ENCODE measurements at regions not wholly inside any gene's neighbourhood (a gene's known extent, or its start where the extent isn't known, plus 50 kb on each side); places are given as distances from the start of the nearest gene placed in this dataset.
"Not testable (repeated sequence)": the region's sequence is repeated elsewhere in the genome, so short reads cannot be mapped to it uniquely, and the experiment has no call there.

GRCh38 chr14:19163891-19164290 is 196.7 kb downstream of the POTEM start:
- TF ChIP-seq CTCF (IDR thresholded peaks at IDR 0.05); ZFX (IDR thresholded peaks at IDR 0.05; ENCODE audit: borderline replicate concordance): not testable (repeated sequence)

All from 22Rv1 (cell line).